WTC11 (cell line): ENCODE measurements at regions not wholly inside any gene's neighbourhood (a gene's known extent, or its start where the extent isn't known, plus 50 kb on each side); places are given as distances from the start of the nearest gene placed in this dataset.

Experiments used
- CBFB ChIP-seq: sonication (generic); formaldehyde crosslinking; IDR thresholded peaks from 2 replicates; pipeline ENCODE4 v1.8.1; 2022; ENCODE audit warnings: mild to moderate bottlenecking, low read depth, missing genetic modification reagents
- FOXK1 ChIP-seq: sonication (generic); formaldehyde crosslinking; IDR thresholded peaks from 2 replicates; pipeline ENCODE4 v1.8.0; 2022; ENCODE audit warnings: mild to moderate bottlenecking, moderate library complexity, missing genetic modification reagents
- IRF2 ChIP-seq: sonication (generic); formaldehyde crosslinking; IDR thresholded peaks from 2 replicates; pipeline ENCODE4 v1.8.0; 2022; ENCODE audit warnings: low read depth, missing genetic modification reagents, borderline replicate concordance
- SP1 ChIP-seq: sonication (generic); formaldehyde crosslinking; conservative IDR thresholded peaks from 2 replicates; pipeline ENCODE4 v1.8.1; 2022; ENCODE audit warnings: missing genetic modification reagents
- TF ChIP-seq, protein P1 (sequence below): sonication (generic); formaldehyde crosslinking; IDR thresholded peaks from 2 replicates; pipeline ENCODE4 v1.8.0; 2022; ENCODE audit warnings: mild to moderate bottlenecking, missing genetic modification reagents
- TF ChIP-seq, protein P2 (sequence below): sonication (generic); formaldehyde crosslinking; IDR thresholded peaks from 2 replicates; pipeline ENCODE4 v1.8.1; 2022; ENCODE audit warnings: low read depth, missing genetic modification reagents, borderline replicate concordance
- TF ChIP-seq, protein P3 (sequence below): sonication (generic); formaldehyde crosslinking; IDR thresholded peaks from 2 replicates; pipeline ENCODE4 v1.8.0; 2022; ENCODE audit warnings: mild to moderate bottlenecking, missing genetic modification reagents
- TF ChIP-seq, protein P4 (sequence below): fragments of 200-600 bp; IDR thresholded peaks from 2 replicates; pipeline ENCODE4 v1.8.0; 2022; ENCODE audit warnings: antibody characterized with exemption

DNA sequence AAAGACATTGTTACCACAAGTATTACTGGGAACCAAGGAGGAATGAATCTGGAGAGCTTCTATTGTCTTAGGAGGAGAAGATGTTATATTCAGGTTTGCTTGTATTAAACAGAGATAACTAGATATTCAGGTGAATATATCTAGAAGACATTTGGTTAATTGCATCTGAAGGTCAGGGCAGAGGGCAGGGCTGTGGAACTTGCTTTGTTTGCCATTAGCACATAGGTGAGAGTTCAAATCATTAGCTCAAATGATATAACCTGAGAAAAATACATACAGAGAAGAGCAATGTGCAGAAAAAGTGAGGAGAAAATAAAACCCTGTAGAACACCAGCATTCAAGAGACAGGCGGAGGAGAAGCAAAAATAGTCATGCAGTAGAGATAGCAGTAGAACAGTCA, 116.8 kb downstream of the DNAJB9 start:
- TF ChIP-seq, protein P1, sequence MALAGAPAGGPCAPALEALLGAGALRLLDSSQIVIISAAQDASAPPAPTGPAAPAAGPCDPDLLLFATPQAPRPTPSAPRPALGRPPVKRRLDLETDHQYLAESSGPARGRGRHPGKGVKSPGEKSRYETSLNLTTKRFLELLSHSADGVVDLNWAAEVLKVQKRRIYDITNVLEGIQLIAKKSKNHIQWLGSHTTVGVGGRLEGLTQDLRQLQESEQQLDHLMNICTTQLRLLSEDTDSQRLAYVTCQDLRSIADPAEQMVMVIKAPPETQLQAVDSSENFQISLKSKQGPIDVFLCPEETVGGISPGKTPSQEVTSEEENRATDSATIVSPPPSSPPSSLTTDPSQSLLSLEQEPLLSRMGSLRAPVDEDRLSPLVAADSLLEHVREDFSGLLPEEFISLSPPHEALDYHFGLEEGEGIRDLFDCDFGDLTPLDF (CRISPR knock-in tag) = no peak
- TF ChIP-seq, protein P2, sequence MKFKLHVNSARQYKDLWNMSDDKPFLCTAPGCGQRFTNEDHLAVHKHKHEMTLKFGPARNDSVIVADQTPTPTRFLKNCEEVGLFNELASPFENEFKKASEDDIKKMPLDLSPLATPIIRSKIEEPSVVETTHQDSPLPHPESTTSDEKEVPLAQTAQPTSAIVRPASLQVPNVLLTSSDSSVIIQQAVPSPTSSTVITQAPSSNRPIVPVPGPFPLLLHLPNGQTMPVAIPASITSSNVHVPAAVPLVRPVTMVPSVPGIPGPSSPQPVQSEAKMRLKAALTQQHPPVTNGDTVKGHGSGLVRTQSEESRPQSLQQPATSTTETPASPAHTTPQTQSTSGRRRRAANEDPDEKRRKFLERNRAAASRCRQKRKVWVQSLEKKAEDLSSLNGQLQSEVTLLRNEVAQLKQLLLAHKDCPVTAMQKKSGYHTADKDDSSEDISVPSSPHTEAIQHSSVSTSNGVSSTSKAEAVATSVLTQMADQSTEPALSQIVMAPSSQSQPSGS = no peak
- no peak for TF ChIP-seq CBFB (CRISPR knock-in tag)
- TF ChIP-seq, protein P3, sequence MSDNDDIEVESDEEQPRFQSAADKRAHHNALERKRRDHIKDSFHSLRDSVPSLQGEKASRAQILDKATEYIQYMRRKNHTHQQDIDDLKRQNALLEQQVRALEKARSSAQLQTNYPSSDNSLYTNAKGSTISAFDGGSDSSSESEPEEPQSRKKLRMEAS (CRISPR knock-in tag) = no peak
- TF ChIP-seq, protein P4, sequence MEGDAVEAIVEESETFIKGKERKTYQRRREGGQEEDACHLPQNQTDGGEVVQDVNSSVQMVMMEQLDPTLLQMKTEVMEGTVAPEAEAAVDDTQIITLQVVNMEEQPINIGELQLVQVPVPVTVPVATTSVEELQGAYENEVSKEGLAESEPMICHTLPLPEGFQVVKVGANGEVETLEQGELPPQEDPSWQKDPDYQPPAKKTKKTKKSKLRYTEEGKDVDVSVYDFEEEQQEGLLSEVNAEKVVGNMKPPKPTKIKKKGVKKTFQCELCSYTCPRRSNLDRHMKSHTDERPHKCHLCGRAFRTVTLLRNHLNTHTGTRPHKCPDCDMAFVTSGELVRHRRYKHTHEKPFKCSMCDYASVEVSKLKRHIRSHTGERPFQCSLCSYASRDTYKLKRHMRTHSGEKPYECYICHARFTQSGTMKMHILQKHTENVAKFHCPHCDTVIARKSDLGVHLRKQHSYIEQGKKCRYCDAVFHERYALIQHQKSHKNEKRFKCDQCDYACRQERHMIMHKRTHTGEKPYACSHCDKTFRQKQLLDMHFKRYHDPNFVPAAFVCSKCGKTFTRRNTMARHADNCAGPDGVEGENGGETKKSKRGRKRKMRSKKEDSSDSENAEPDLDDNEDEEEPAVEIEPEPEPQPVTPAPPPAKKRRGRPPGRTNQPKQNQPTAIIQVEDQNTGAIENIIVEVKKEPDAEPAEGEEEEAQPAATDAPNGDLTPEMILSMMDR = no peak
- TF ChIP-seq IRF2 (CRISPR knock-in tag) = no peak
- TF ChIP-seq SP1 (CRISPR knock-in tag) = no peak
- TF ChIP-seq FOXK1 = no peak
